ENCODE measurements at regions not wholly inside any gene's neighbourhood (a gene's known extent, or its start where the extent isn't known, plus 50 kb on each side); places are given as distances from the start of the nearest gene placed in this dataset.
A peak's percentile ranks its signal among the peaks of the same experiment; 100 is the strongest.
"Not testable (repeated sequence)": the region's sequence is repeated elsewhere in the genome, so short reads cannot be mapped to it uniquely, and the experiment has no call there.

- Histone ChIP-seq H3K4me3 (ENCODE audit: low read length) (no peak overlapping the region), H3K27ac (ENCODE audit: low read length) (no peak overlapping the region), H3K4me1 (ENCODE audit: control insufficient read depth, insufficient read depth, low read length) (no peaks in the 10 kb centered on the region), H3K27me3 (ENCODE audit: control insufficient read depth, insufficient read depth) (no peaks in the 10 kb centered on the region), H3K9me3 (ENCODE audit: control insufficient read depth, low read length) (no peaks in the 10 kb centered on the region)
- DNase-seq (no peak), ATAC-seq (no peak)
- WGBS = 81% methylated on average over 2 of the region's 2 CpGs
- intact Hi-C loops (cut with DNase I) = no loop called here
Observed at GRCh38 chr2:215722986-215723630, 287.2 kb upstream of the FN1 start.

GRCh38 chr2:215722125-215722524 lies 286.3 kb upstream of the FN1 start:
- Histone ChIP-seq H3K4me1 (ENCODE audit: control insufficient read depth, insufficient read depth, low read length) (no peaks in the 10 kb centered on the region), H3K4me3 (ENCODE audit: low read length) (no peak overlapping the region), H3K27ac (ENCODE audit: low read length) (no peak overlapping the region), H3K9me3 (ENCODE audit: control insufficient read depth, low read length) (no peaks in the 10 kb centered on the region), H3K27me3 (ENCODE audit: control insufficient read depth, insufficient read depth) (no peaks in the 10 kb centered on the region)
- ATAC-seq (no peak), DNase-seq (no peak)
- intact Hi-C loops (cut with DNase I) = no loop called here
- 89% methylated on average over 5 of the region's 5 CpGs for WGBS

GRCh38 chr2:215721515-215721914 lies 285.6 kb upstream of the FN1 start:
- H3K27ac ChIP-seq (ENCODE audit: low read length) = not testable (repeated sequence)

GRCh38 chr2:215718890-215719289 lies 283.0 kb upstream of the FN1 start:
- ATAC-seq (no peak), DNase-seq (no peak)
- Histone ChIP-seq H3K27me3 (ENCODE audit: control insufficient read depth, insufficient read depth) (no peaks in the 10 kb centered on the region), H3K4me1 (ENCODE audit: control insufficient read depth, insufficient read depth, low read length) (no peaks in the 10 kb centered on the region), H3K9me3 (ENCODE audit: control insufficient read depth, low read length) (no peaks in the 10 kb centered on the region), H3K27ac (ENCODE audit: low read length) (no peak overlapping the region), H3K4me3 (ENCODE audit: low read length) (no peak overlapping the region)
- 56% methylated on average over 3 of the region's 3 CpGs for WGBS
- intact Hi-C loops (cut with DNase I) = no loop called here

More at GRCh38 chr2:215721515-215721914, 285.6 kb upstream of the FN1 start:
- H3K9me3 ChIP-seq (ENCODE audit: control insufficient read depth, low read length); H3K4me3 ChIP-seq (ENCODE audit: low read length); intact Hi-C loops (cut with DNase I); H3K27me3 ChIP-seq (ENCODE audit: control insufficient read depth, insufficient read depth); ATAC-seq; H3K4me1 ChIP-seq (ENCODE audit: control insufficient read depth, insufficient read depth, low read length); DNase-seq: not testable (repeated sequence)
- WGBS = 95% methylated on average over 1 of the region's 1 CpG

- no peak for DNase-seq
- Histone ChIP-seq H3K4me1 (ENCODE audit: control insufficient read depth, insufficient read depth, low read length) (no peaks in the 10 kb centered on the region), H3K4me3 (ENCODE audit: low read length) (no peak overlapping the region), H3K27ac (ENCODE audit: low read length) (peak overlapping the region; percentile 30), H3K9me3 (ENCODE audit: control insufficient read depth, low read length) (no peaks in the 10 kb centered on the region), H3K27me3 (ENCODE audit: control insufficient read depth, insufficient read depth) (no peaks in the 10 kb centered on the region)
- ATAC-seq = no peak
- intact Hi-C loops (cut with DNase I) = no loop called here
- 37% methylated on average over 2 of the region's 2 CpGs for WGBS
Observed at GRCh38 chr2:215718436-215718835, 282.6 kb upstream of the FN1 start.

- peak overlapping the region; percentile 30 for H3K4me3 ChIP-seq (ENCODE audit: low read length)
- H3K27me3 ChIP-seq (ENCODE audit: control insufficient read depth, insufficient read depth) = no peaks in the 10 kb centered on the region
- H3K27ac ChIP-seq (ENCODE audit: low read length) = peak overlapping the region; percentile 77
- intact Hi-C loops (cut with DNase I) = no loop called here
- H3K4me1 ChIP-seq (ENCODE audit: control insufficient read depth, insufficient read depth, low read length) = no peaks in the 10 kb centered on the region
- H3K9me3 ChIP-seq (ENCODE audit: control insufficient read depth, low read length) = no peaks in the 10 kb centered on the region
- 37% methylated on average over 11 of the region's 11 CpGs for WGBS
- ATAC-seq (peak; percentile 53 to 64), DNase-seq (no peak)
Observed at GRCh38 chr2:215717501-215718381, 281.9 kb upstream of the FN1 start.

- no peak for ATAC-seq
- intact Hi-C loops (cut with DNase I) = no loop called here
- H3K9me3 ChIP-seq (ENCODE audit: control insufficient read depth, low read length) = no peaks in the 10 kb centered on the region
- H3K27ac ChIP-seq (ENCODE audit: low read length) = no peak overlapping the region
- no peak overlapping the region for H3K4me3 ChIP-seq (ENCODE audit: low read length)
- DNase-seq = no peak
- no peaks in the 10 kb centered on the region for H3K4me1 ChIP-seq (ENCODE audit: control insufficient read depth, insufficient read depth, low read length)
- WGBS = 94% methylated on average over 6 of the region's 6 CpGs
- H3K27me3 ChIP-seq (ENCODE audit: control insufficient read depth, insufficient read depth) = no peaks in the 10 kb centered on the region
Observed at GRCh38 chr2:215716956-215717355, 281.1 kb upstream of the FN1 start.

GRCh38 chr2:215712871-215713790 lies 277.3 kb upstream of the FN1 start:
- DNase-seq (no peak), ATAC-seq (peak; percentile 15 to 30)
- H3K9me3 ChIP-seq (ENCODE audit: control insufficient read depth, low read length) = no peaks in the 10 kb centered on the region
- 42% methylated on average over 2 of the region's 2 CpGs for WGBS
- no peak overlapping the region for H3K27ac ChIP-seq (ENCODE audit: low read length)
- intact Hi-C loops (cut with DNase I) = no loop called here
- H3K27me3 ChIP-seq (ENCODE audit: control insufficient read depth, insufficient read depth) = no peaks in the 10 kb centered on the region
- H3K4me3 ChIP-seq (ENCODE audit: low read length) = no peak overlapping the region
- H3K4me1 ChIP-seq (ENCODE audit: control insufficient read depth, insufficient read depth, low read length) = peaks cover 5% of the 10 kb centered on the region

GRCh38 chr2:215712219-215712868 lies 276.5 kb upstream of the FN1 start:
- intact Hi-C loops (cut with DNase I) = no loop called here
- ATAC-seq = peak in 1 of 2 donors; percentile 47
- peaks cover 5% of the 10 kb centered on the region for H3K4me1 ChIP-seq (ENCODE audit: control insufficient read depth, insufficient read depth, low read length)

GRCh38 chr2:215711471-215712034 lies 275.7 kb upstream of the FN1 start:
- no peak for DNase-seq
- H3K27me3 ChIP-seq (ENCODE audit: control insufficient read depth, insufficient read depth) = no peaks in the 10 kb centered on the region
- H3K4me3 ChIP-seq (ENCODE audit: low read length) = no peak overlapping the region
- intact Hi-C loops (cut with DNase I) = no loop called here
- ATAC-seq = peak; percentile 48 to 78
- H3K27ac ChIP-seq (ENCODE audit: low read length) = peak overlapping the region; percentile 37
- H3K4me1 ChIP-seq (ENCODE audit: control insufficient read depth, insufficient read depth, low read length) = peaks cover 5% of the 10 kb centered on the region
- 57% methylated on average over 2 of the region's 2 CpGs for WGBS
- H3K9me3 ChIP-seq (ENCODE audit: control insufficient read depth, low read length) = no peaks in the 10 kb centered on the region

More at GRCh38 chr2:215712219-215712868, 276.5 kb upstream of the FN1 start:
- Histone ChIP-seq H3K27me3 (ENCODE audit: control insufficient read depth, insufficient read depth) (no peaks in the 10 kb centered on the region), H3K4me3 (ENCODE audit: low read length) (no peak overlapping the region), H3K27ac (ENCODE audit: low read length) (peak overlapping the region; percentile 61), H3K9me3 (ENCODE audit: control insufficient read depth, low read length) (no peaks in the 10 kb centered on the region)
- DNase-seq = no peak
- 35% methylated on average over 3 of the region's 3 CpGs for WGBS
